ENCODE measurements at regions not wholly inside any gene's neighbourhood (a gene's known extent, or its start where the extent isn't known, plus 50 kb on each side); places are given as distances from the start of the nearest gene placed in this dataset.

- TF ChIP-seq CTCF (IDR thresholded peaks at IDR 0.05): no peak
- no peak for TF ChIP-seq POLR2A (IDR thresholded peaks at IDR 0.05)
- TF ChIP-seq EP300 (IDR thresholded peaks at IDR 0.05): no peak
Measured at GRCh38 chr2:147456779-147457178, 388.1 kb upstream of the ACVR2A start.
